ENCODE measurements at regions not wholly inside any gene's neighbourhood (a gene's known extent, or its start where the extent isn't known, plus 50 kb on each side); places are given as distances from the start of the nearest gene placed in this dataset.

GRCh38 chr6:98335594-98335993 lies 498.8 kb upstream of the POU3F2 start:
- H2BK15ac ChIP-seq (ENCODE audit: low read length): no peak overlapping the region
- H3K4me2 ChIP-seq (ENCODE audit: insufficient read depth in 1 of 2, low read depth in 2 of 2, low read length in 2 of 2): no peak overlapping the region
- H2AK5ac ChIP-seq (ENCODE audit: low read depth, low read length): no peak overlapping the region
- H3K4ac ChIP-seq (replicated peaks; ENCODE audit: insufficient read length, low read depth, low read length): no peak overlapping the region
- H3K27me3 ChIP-seq (replicated peaks in 1 of 4; ENCODE audit: control insufficient read depth in 3 of 4, extremely low read depth in 1 of 4, insufficient read depth in 3 of 4, low read length in 3 of 4): no peaks in the 10 kb centered on the region
- no peak overlapping the region for H2BK12ac ChIP-seq (ENCODE audit: low read depth, low read length)
- no peak overlapping the region for H2BK120ac ChIP-seq (replicated peaks; ENCODE audit: low read depth, low read length)
- no peak overlapping the region for H4K8ac ChIP-seq (ENCODE audit: extremely low read depth, insufficient read depth, low read length)
- H3K4me3 ChIP-seq (ENCODE audit: extremely low read depth in 1 of 4, insufficient read depth in 2 of 4, low read depth in 3 of 4, low read length in 4 of 4): no peak overlapping the region
- no peak overlapping the region for H3K27ac ChIP-seq (ENCODE audit: low read depth, low read length)
- H3K36me3 ChIP-seq (ENCODE audit: control insufficient read depth in 2 of 4, insufficient read depth in 4 of 4, low read length in 3 of 4): no peaks in the 10 kb centered on the region
- H3K79me1 ChIP-seq (ENCODE audit: low read depth, low read length): no peaks in the 10 kb centered on the region
- H3K79me2 ChIP-seq (ENCODE audit: control insufficient read depth in 1 of 2, insufficient read depth in 2 of 2, low read length in 2 of 2): no peaks in the 10 kb centered on the region
- H3K4me1 ChIP-seq (replicated peaks in 1 of 4; ENCODE audit: control insufficient read depth in 3 of 4, insufficient read depth in 4 of 4, low read length in 3 of 4): no peaks in the 10 kb centered on the region
- FAIRE-seq (no peak), DNase-seq (ENCODE audit: low read depth in 1 of 2, low spot score in 2 of 2) (no peak)
- H2BK20ac ChIP-seq (ENCODE audit: low read length): no peak overlapping the region
- no peaks in the 10 kb centered on the region for H3K9me3 ChIP-seq (ENCODE audit: insufficient read depth in 2 of 2, low read depth in 1 of 2, low read length in 1 of 2)
- ChIA-PET CTCF (ENCODE audit: partially characterized antibody) (interaction anchor here (0.7 to 1.3 kb wide), 2 partner anchors 12 to 281 kb away, joined by 3 read pairs; no protein-coding TSS in a partner anchor), POLR2A (ENCODE audit: partially characterized antibody) (interaction anchor here (1.0 kb wide), 1 partner anchor 13 kb away, joined by 4 read pairs; no protein-coding TSS in a partner anchor)
- no peak overlapping the region for H3K23ac ChIP-seq (ENCODE audit: insufficient read length)
- H4K20me1 ChIP-seq (replicated peaks in 1 of 2; ENCODE audit: control insufficient read depth in 1 of 2, insufficient read depth in 2 of 2, low read length in 2 of 2): no peaks in the 10 kb centered on the region
- TF ChIP-seq EZH2 (IDR thresholded peaks at IDR 0.05; ENCODE audit: low read depth, low read length, severe bottlenecking) (no peak), SAP30 (IDR thresholded peaks at IDR 0.05; ENCODE audit: insufficient read depth, insufficient replicate concordance, low read length) (no peak), CBX5 (IDR thresholded peaks at IDR 0.05; ENCODE audit: low read depth, low read length) (no peak), FOSL1 (IDR thresholded peaks at IDR 0.05; ENCODE audit: insufficient read depth, low read depth, low read length) (no peak), PHF8 (conservative IDR thresholded peaks at IDR 0.05; ENCODE audit: low read depth, low read length) (no peak), HDAC2 (IDR thresholded peaks at IDR 0.05; ENCODE audit: borderline replicate concordance in 1 of 2, low read depth in 2 of 2, low read length in 2 of 2) (no peak), KDM1A (IDR thresholded peaks at IDR 0.05; ENCODE audit: borderline replicate concordance, low read length) (no peak), KDM4A (IDR thresholded peaks at IDR 0.05; ENCODE audit: low read depth, low read length, severe bottlenecking) (no peak)
- TF ChIP-seq, protein P1, sequence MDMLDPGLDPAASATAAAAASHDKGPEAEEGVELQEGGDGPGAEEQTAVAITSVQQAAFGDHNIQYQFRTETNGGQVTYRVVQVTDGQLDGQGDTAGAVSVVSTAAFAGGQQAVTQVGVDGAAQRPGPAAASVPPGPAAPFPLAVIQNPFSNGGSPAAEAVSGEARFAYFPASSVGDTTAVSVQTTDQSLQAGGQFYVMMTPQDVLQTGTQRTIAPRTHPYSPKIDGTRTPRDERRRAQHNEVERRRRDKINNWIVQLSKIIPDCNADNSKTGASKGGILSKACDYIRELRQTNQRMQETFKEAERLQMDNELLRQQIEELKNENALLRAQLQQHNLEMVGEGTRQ (IDR thresholded peaks at IDR 0.05; ENCODE audit: low read length): no peak
- no peak overlapping the region for H4K91ac ChIP-seq (replicated peaks; ENCODE audit: insufficient read length, low read length)
- no peak overlapping the region for H2AFZ ChIP-seq (ENCODE audit: low read length)
- H3K23me2 ChIP-seq (ENCODE audit: low read depth, low read length): no peaks in the 10 kb centered on the region
- no peak overlapping the region for H4K5ac ChIP-seq (ENCODE audit: insufficient read length, low read depth, low read length)
- no peak overlapping the region for H3K14ac ChIP-seq (ENCODE audit: insufficient read length)
- H3K9ac ChIP-seq (replicated peaks in 1 of 4; ENCODE audit: extremely low read depth in 1 of 4, low read depth in 3 of 4, low read length in 3 of 4): no peak overlapping the region
- H3K56ac ChIP-seq (replicated peaks; ENCODE audit: insufficient read length, low read depth, low read length): no peak overlapping the region
- H3K18ac ChIP-seq (ENCODE audit: extremely low read depth, low read length): no peak overlapping the region
- no peak overlapping the region for H2BK5ac ChIP-seq (ENCODE audit: low read depth, low read length)
